Esophagus squamous epithelium (tissue), 5 donors: ENCODE measurements at regions not wholly inside any gene's neighbourhood (a gene's known extent, or its start where the extent isn't known, plus 50 kb on each side); places are given as distances from the start of the nearest gene placed in this dataset.

ENCODE experiments used
- DNase-seq: peaks from one replicate; lab custom pipeline; 2025; lab: John Stamatoyannopoulos, UW
- H3K27ac ChIP-seq, 4 donors: fragments of 200-600 bp; sonication (generic); one replicate each; pipeline ENCODE4 v1.5.1; 2016 to 2019; ENCODE audit warnings: mild to moderate bottlenecking in 1 of 4
- H3K27me3 ChIP-seq, 4 donors: fragments of 200-600 bp; sonication (generic); 1 replicate in 3 of 4; 2 replicates in 1 of 4; pipeline versions ENCODE4 v1.5.1 to v1.6.0; 2017 to 2021; ENCODE audit warnings: antibody characterized with exemption in 1 of 4
- H3K36me3 ChIP-seq, 3 donors: fragments of 200-600 bp; sonication (generic); one replicate each; pipeline ENCODE4 v1.5.1; 2016 to 2019
- H3K4me1 ChIP-seq, 3 donors: fragments of 200-600 bp; sonication (generic); one replicate each; pipeline ENCODE4 v1.5.1; 2017 to 2019
- H3K4me3 ChIP-seq, 4 donors: fragments of 200-600 bp; sonication (generic); 1 replicate in 3 of 4; 2 replicates in 1 of 4; pipeline ENCODE4 v1.5.1; 2016 to 2019; ENCODE audit warnings: mild to moderate bottlenecking in 2 of 4, moderate library complexity in 1 of 4
- H3K9me3 ChIP-seq, 3 donors: fragments of 200-600 bp; sonication (generic); one replicate each; pipeline ENCODE4 v1.5.1; 2016 to 2019
- CTCF ChIP-seq, 6 experiments: fragments of 450-650 bp in 4 of 6; fragments of 200-600 bp in 2 of 6; sonication (generic) in 2 of 6; IDR thresholded peaks; one replicate each; pipeline ENCODE4 v1.5.1; 2016 to 2019; ENCODE audit warnings: antibody characterized with exemption in 6 of 6, mild to moderate bottlenecking in 4 of 6, moderate library complexity in 4 of 6
- POLR2A ChIP-seq, 4 donors: fragments of 450-650 bp; IDR thresholded peaks; one replicate each; pipeline ENCODE4 v1.6.1; 2017; ENCODE audit warnings: antibody characterized with exemption in 4 of 4, mild to moderate bottlenecking in 4 of 4, moderate library complexity in 3 of 4
- WGBS, 2 donors: methylation state at CpG; one replicate each; pipeline ENCODE4 v1.1.5; 2018; 5-methylcytosine and 5-hydroxymethylcytosine counted together
- intact Hi-C: fragments of 100-400 bp; cut with DNase I; formaldehyde crosslinking; loops from one replicate; pipeline ENCODE4 v1.15.0; 2022
- donor health status: DM: yes; HTN: yes; CAD: no.

DNA sequence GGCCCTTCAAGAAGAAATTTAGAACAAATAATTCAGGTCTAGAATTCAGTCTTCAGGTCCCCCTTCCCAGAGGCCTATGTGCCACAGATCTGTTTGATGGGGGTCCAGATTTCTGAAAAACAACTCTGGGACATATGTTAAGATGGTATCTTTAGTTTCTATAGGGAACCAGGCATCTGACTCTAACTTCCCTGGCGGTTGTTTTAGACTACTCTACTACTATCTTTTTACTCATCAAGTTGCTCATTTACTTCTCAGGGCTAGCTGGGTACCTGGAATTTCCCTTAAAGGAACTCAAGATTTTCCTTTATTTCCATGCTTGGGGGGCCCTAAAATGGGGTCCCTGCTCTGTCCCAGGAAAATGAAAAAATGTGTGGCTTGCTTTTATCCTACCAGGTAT is 114.7 kb upstream of the RAB6C start:
- no peak for TF ChIP-seq POLR2A (IDR thresholded peaks at IDR 0.05)
- TF ChIP-seq CTCF (IDR thresholded peaks at IDR 0.05): no peak
- Histone ChIP-seq H3K9me3 (no peaks in the 10 kb centered on the region), H3K4me3 (no peak overlapping the region), H3K36me3 (no peaks in the 10 kb centered on the region), H3K27me3 (no peaks in the 10 kb centered on the region), H3K4me1 (no peaks in the 10 kb centered on the region), H3K27ac (no peak overlapping the region)
- intact Hi-C loops: no loop called here
- no peak for DNase-seq
- 86 to 100% methylated on average over 1 of the region's 1 CpG for WGBS, 2 donors

GRCh38 chr2:129865976-129866375 is 113.5 kb upstream of the RAB6C start:
- H3K9me3 ChIP-seq: no peaks in the 10 kb centered on the region
- WGBS, 2 donors: 68 to 93% methylated on average over 5 to 11 of the region's 11 CpGs
- TF ChIP-seq POLR2A (IDR thresholded peaks at IDR 0.05) (no peak), CTCF (IDR thresholded peaks at IDR 0.05) (no peak)
- no peak for DNase-seq
- no peak overlapping the region for H3K4me3 ChIP-seq
- intact Hi-C loops: no loop called here
- no peaks in the 10 kb centered on the region for H3K36me3 ChIP-seq
- H3K27ac ChIP-seq: no peak overlapping the region
- H3K27me3 ChIP-seq: no peaks in the 10 kb centered on the region
- H3K4me1 ChIP-seq: no peaks in the 10 kb centered on the region

GRCh38 chr2:129866391-129866790 is 113.1 kb upstream of the RAB6C start:
- no peaks in the 10 kb centered on the region for H3K4me1 ChIP-seq
- no peaks in the 10 kb centered on the region for H3K27me3 ChIP-seq
- H3K36me3 ChIP-seq: no peaks in the 10 kb centered on the region
- no peak for DNase-seq
- WGBS, 2 donors: 89 to 95% methylated on average over 3 of the region's 3 CpGs
- H3K9me3 ChIP-seq: no peaks in the 10 kb centered on the region
- TF ChIP-seq POLR2A (IDR thresholded peaks at IDR 0.05) (no peak), CTCF (IDR thresholded peaks at IDR 0.05) (no peak)
- intact Hi-C loops: no loop called here
- no peak overlapping the region for H3K4me3 ChIP-seq
- no peak overlapping the region for H3K27ac ChIP-seq

DNA sequence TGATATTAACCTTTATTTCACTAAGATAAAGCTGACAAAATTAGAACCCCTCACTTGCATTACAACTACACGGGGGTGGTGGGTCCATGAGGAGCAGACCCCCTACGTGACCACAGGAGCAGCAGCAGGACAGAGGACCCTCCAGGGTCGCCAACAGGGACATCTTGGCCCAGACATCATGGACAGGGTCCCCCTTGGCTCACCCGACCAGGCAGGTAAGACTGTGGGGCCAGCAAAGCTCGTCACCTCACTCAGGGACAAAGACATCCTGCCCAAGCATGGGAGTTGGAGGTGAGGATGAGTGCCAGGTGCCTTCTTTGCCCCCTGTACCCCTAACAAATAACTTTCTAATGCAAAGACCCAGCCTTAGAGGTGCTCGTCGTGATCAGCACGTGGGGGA is 111.3 kb upstream of the RAB6C start:
- TF ChIP-seq CTCF (IDR thresholded peaks at IDR 0.05) (no peak), POLR2A (IDR thresholded peaks at IDR 0.05) (no peak)
- H3K9me3 ChIP-seq: no peaks in the 10 kb centered on the region
- no peak for DNase-seq
- intact Hi-C loops: no loop called here
- H3K4me1 ChIP-seq: no peaks in the 10 kb centered on the region
- no peaks in the 10 kb centered on the region for H3K27me3 ChIP-seq
- no peak overlapping the region for H3K27ac ChIP-seq
- 73 to 86% methylated on average over 5 to 7 of the region's 8 CpGs for WGBS, 2 donors
- no peaks in the 10 kb centered on the region for H3K36me3 ChIP-seq
- H3K4me3 ChIP-seq: no peak overlapping the region

DNA sequence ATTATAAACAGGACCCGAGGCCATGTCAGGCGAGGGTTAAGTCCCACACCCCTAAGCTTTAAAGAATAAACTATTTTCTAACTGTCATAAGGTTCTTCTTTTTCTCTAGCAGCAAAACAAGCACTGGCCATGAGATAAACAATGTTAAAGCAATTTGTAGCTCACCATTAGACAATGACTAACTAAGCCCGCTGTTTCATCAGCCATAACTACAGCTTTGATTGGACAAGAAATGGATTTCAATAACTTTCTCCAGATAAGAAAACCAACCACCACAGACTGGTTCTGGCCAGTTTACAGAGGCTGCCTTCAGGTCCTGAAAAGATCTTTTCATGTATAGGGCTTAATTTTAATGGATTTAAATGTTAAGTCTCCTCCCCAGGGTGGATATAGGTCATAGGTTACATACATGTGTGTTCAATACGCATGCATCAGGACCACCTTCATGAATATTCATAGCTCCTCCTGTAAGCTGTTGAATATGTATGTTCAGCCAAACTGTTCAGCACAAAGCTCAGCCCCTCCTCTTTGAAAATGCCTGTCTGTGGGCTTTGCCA is 108.7 kb upstream of the RAB6C start:
- Histone ChIP-seq H3K9me3 (no peaks in the 10 kb centered on the region), H3K27me3 (no peaks in the 10 kb centered on the region), H3K4me1 (no peaks in the 10 kb centered on the region), H3K36me3 (no peaks in the 10 kb centered on the region), H3K27ac (no peak overlapping the region), H3K4me3 (no peak overlapping the region)
- no peak for TF ChIP-seq POLR2A (IDR thresholded peaks at IDR 0.05)
- no peak for TF ChIP-seq CTCF (IDR thresholded peaks at IDR 0.05)
- intact Hi-C loops: no loop called here
- no peak for DNase-seq
- WGBS, 2 donors: 66 to 68% methylated on average over 4 of the region's 4 CpGs
